C1 segment of cervical spinal cord (tissue), 14 donors: ENCODE measurements at regions not wholly inside any gene's neighbourhood (a gene's known extent, or its start where the extent isn't known, plus 50 kb on each side); places are given as distances from the start of the nearest gene placed in this dataset.
"Not testable (repeated sequence)": the region's sequence is repeated elsewhere in the genome, so short reads cannot be mapped to it uniquely, and the experiment has no call there.

Source experiments
- DNase-seq, 14 donors: peaks; one replicate each; lab custom pipeline; 2025; lab: John Stamatoyannopoulos, UW

DNA sequence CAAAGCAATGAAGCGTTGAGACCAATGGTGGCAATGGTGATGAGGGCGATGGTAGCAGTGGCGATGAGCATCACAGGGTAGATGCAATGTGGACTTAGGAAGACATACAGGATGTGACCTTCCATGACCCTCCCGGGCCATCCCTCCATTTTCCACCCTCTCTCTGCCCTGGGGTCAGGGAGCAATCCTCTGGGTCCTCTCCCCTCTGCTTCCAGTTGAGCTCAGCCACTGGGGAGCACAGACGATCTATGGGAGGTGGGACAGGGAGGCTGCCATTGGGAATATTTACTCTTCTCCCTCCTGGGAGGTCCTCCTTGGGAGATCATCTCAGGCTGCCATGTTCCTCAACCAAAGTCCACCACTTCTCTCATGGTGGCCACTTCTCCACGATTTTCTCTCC lies 260.7 kb upstream of the FOXF1 start:
- no peak for DNase-seq

DNA sequence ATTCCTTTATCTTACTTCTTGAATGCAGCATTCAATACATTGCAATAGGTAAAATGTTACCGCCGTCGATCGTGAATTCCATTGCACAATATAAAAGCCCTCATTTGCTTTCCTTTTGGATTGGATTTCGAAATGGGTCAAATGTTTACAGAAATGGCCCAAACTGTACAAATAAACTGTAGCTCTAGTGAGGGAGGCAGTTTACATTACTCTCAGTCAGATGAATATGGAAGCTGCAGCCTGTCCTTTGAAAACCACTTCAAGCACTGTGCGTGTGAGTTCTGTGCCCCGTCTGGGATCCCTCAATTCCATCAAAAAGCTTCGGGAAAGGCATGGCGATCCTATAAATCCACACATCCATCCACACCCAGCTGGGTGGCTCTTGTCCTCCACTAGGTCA lies 258.6 kb upstream of the FOXF1 start:
- DNase-seq = no peak

DNA sequence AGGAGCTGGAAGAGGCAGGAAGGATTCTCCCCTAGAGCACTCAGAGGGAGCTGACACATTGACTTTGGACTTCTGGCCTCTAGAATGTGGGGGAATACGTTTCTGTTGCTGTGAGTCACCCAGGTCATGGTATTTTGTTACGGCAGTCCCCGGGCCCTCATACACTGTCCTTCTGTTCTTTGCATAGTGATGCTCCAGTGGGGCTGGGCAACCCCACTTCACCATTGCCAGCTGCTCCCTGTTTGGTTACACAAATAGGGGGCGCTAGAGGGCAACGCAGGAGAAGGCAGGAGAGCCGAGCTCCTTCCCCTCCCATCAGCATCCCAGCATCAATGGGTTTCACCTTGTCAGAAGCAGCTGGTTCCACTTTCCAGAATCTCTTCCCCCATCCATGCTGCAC lies 257.7 kb upstream of the FOXF1 start:
- no peak for DNase-seq

DNA sequence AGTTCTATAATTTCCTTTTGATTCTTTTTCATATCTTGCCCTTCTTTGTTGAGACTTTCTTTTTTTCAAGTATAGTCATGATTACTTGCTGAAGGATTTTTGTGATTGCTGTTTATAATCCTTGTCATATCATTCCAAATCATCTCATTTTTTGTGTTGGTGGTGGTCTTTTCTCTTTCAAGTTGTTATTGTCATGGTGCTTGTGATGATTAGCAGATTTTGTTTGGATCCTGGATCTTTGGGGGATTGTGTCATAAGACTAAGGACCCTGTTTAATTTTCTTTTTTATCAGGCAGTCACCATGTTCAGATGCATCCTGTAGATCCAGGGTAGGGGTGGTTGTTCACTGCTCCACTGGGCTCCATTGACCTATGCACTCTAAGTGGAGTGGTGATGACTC lies 254.4 kb upstream of the FOXF1 start:
- DNase-seq = no peak

DNA sequence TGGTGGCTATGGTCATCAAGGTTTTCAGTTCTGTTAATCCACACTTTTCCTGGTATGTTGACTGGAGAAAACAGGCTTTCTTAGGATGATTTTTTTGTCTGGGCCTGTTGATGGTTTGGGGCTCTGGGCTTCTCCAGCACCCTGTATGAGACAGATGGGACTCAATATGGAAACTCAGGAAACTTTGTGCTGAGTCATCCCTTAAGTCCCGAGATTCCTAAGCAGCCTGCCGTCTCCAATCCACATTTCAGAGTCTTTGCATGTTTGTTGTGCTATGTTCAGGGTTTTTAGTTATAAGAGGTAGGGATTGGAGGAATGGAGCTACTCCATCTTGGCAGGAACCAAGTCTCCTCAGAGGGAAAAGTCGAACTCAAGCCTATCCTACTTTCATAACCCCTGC lies 253.3 kb upstream of the FOXF1 start:
- no peak for DNase-seq

DNA sequence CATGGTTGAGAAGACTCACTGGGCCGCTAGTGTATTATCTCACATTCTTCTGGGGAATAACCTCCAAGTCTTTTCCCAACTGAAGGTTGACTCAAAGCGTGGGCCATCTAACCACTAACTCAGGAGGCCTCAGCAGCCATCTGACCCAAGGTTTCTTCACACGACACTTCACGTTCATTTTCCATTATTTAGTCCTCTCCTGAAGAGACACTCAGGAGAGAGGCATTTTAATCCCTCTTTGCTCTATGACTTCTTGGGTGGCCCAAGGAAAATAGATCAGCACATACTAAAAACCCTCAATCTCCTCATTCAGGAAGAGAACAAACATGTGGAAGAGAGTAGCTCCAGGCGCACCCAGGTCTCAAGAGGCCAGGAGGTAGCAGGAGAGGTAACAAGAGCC lies 252.8 kb upstream of the FOXF1 start:
- no peak for DNase-seq

DNA sequence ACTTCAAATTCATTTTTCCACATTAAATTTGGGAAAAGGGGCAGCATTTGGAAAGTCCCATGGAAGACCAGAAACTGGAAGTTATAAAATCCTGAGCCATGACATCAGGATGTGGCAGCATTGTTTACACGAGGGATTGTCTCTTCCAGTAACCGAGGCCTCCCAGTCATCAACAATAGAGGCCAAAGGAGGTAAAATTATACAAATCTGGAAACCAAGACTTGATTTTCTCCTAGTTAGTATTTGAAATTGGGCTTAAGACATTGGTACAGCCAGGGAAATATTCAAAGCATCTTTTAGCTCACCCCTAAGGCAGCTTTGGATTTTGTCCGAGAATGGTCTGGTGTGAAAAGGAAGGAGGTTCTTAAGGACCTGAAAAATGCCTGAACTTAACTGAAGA lies 251.6 kb upstream of the FOXF1 start:
- no peak for DNase-seq

DNA sequence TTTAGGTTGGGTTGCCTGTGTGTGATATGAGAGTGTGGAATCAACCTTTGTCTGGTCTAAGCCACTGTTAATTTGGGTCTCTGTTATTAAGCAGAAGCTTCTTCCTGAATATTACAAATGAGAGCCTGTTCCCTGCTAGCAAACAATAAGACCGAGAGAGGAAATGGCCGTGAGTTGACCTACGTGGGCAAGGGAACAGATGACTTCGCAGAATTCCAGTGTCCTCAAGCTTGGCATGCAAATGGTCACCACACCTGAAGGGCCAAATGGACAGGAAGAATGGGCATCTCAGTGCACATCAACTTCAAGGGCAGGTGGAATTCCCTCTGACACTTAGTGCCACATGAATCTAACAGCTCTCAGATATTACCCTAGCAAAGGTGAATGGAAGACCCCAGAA lies 250.8 kb upstream of the FOXF1 start:
- no peak for DNase-seq

DNA sequence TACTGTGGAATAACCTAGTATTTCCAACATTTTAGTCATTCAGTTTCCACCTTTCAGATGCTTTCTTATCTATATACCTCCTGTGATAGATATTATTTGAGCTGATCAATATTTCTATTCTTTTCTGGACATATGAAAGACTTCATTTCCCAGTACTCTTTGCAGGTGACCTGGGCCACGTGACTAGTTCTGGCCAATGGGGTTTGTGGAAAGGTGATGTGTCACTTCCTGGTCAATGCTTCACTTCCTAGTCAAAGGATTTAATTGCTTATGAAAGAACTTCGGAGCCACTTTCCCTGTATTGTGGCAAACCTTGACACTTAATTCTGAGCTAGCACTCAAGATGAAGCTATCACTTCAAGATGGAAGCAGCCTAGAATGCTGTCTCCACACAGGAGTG lies 248.9 kb upstream of the FOXF1 start:
- no peak for DNase-seq

DNA sequence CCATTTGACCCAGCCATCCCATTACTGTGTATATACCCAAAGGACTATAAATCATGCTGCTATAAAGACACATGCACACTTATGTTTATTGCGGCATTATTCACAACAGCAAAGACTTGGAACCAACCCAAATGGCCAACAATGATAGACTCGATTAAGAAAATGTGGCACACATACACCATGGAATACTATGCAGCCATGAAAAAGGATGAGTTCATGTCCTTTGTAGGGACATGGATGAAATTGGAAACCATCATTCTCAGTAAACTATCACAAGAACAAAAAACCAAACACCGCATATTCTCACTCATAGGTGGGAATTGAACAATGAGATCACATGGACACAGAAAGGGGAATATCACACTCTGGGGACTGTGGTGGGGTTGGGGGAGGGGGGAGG lies 242.7 kb upstream of the FOXF1 start:
- DNase-seq = not testable (repeated sequence)

DNA sequence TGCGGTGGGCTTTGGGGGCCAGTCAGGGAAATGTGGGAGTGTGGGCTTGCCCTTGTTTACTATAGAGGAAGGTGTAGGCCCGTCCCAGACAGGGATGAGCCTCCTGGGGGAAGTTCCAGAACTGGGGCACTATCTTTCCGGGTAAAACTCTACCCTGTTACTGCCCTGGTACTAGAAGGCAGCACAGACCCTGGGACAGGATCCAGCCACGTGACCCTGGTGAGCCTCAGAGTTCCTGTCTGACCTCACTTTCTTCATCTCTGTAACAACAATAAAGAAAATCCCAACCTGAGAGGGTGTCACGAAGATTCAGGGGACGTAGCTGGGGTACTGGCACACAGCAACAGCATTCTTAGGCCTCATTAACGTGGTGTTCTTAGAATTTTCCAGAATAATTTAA lies 239.6 kb upstream of the FOXF1 start:
- DNase-seq = no peak

DNA sequence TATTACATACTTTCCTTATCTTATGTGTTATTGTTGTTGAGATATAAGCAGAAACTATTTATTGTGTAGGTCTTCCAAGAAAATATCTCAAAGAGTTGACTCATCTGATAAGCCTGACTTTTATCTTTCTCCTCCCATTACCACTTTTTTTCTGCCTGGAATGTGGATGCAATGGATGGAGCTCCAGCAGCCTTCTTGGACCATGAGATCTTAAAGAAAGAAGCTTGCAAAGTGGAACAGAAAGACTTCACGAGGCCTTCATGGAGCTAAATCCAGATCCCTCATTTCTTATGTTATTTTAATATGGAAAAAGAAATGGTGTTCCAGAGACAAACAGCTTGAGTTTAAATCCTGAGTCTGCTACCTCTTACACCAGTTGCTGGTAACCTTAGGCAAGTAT lies 237.6 kb upstream of the FOXF1 start:
- DNase-seq = no peak

DNA sequence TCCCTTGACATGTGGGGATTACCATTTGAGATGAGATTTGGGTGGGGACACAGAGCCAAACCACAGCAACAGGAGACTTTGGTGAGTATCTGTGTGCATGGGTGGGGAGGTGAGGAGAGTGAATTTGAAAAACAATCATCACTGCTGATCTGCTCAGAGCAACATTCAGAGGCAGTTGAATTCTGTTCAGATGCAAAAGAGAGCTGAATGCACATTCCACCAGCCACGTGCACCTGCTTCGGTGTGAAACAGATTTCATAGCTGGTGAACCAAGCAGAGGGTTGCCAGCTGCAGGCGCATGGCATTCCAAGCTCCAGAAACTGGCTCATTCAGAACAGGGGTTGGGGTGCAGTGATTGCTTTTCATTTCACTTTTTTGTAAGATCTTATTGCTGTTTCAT lies 233.1 kb upstream of the FOXF1 start:
- no peak for DNase-seq

DNA sequence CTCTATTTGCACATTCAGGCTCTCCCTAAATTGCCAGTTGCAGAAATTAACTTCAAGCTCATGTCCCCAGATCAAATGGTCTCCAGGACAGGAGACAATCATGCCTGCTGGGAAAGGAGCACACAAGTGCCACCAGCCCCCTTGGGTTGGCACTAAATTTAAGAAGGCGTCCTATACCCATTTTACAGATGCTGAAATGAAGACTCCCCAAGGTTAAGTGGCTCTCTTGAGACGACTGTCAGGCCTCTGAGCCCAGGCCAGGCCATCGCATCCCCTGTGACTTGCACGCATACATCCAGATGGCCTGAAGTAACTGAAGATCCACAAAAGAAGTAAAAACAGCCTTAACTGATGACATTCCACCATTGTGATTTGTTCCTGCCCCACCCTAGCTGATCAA lies 232.5 kb upstream of the FOXF1 start:
- DNase-seq = not testable (repeated sequence)

DNA sequence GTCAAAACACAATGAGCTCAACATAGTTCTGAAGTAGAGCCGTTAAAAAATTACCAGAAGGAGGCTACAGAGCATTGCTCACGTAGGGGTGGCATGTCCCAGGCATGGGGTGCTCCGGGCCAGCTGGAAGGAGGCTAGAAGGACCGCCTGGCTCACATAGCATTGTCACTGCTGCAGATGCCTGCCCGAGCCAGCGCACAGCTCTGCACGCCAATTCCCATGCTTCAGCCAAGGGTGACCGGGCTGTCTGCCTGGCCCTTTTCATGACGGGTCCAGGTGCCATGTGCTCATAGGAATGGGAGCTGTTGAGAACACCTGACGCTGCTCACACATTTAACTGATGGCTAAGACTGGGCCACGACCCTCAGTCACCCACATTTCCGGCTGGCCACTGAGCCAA lies 228.9 kb upstream of the FOXF1 start:
- DNase-seq = no peak

DNA sequence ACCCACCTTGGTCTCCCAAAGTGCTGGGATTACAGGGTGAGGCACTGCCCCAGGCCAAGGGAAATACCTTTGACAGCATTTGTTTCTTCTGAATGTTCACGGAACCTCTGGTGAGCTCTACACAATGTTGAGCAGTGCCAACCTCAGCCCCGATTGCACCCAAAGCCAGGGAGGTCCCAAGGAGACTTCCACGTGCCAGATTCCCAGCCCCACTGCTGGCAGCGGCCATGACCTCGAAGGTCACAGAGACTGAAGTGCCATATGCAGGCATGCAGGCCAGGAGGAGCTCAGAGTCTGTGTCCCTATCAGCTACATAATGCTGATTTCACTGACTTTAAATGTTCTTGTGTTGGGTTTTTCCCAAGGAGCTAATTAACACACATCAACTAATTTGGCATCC lies 226.4 kb upstream of the FOXF1 start:
- no peak for DNase-seq

DNA sequence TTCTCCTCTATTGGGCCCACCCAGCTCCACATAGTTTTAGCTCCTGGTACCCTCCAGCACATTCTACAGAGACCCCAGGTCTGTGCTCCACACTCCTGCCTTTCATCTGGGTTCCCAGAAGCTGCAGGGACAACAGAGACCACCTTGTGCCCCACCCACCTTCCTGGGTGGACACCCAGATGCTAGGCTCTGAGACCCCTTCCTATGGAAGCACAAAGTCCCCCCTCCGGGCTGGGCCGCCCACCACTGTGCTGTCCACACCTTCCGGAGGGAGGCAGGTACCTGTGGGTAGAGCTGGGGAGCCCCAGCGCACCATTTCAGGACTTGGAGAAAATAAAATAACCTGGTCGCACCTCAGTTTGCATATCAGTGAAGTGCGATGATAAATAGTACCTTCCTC lies 224.9 kb upstream of the FOXF1 start:
- no peak for DNase-seq

DNA sequence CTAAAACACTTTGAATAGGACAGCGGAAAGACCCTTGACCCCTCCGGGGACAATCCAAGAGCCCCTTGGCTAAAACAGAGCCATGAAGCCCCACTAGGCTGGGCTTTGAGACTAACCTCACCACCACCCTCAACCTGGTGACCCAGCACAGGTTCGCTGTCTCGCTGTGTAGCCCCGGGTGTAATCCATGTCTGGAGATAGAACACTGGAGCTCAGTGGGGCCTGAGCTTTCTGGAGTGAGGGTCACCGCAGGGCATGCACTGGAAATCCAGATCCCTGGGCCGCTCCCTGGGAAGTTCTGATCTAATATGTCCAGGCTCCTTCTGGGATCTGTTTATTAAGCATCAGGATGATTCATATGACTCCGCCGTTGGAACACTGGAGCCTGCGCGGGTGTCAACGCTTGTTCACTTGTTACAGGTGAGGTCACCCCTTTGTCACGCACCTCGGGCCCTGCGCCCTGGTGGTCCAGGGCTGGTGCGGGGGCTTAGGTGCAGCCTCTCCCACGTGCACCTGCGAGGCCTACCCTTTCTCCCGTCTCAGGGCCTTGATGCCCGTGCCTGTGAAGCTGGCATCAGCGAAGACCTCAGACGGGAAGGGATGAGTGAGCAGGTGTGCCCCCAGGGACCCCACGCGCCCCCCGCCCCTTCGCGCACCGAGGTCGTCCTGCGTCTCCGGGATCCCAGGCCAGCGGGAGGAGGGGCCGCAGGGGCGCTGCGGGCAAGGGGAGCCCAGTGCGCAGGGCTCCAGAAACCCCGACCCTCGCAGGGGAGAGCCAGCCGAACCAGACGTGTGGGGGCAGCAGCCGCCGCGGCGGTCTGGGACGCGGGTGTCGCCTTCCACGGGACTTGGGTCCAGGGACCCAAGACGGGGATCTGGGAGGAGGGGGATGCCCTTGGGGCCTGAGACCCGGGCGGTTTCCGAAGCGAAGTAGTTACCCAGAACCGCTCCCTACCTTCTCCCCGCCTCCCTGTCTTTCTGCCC lies 224.1 kb upstream of the FOXF1 start:
- no peak for DNase-seq

DNA sequence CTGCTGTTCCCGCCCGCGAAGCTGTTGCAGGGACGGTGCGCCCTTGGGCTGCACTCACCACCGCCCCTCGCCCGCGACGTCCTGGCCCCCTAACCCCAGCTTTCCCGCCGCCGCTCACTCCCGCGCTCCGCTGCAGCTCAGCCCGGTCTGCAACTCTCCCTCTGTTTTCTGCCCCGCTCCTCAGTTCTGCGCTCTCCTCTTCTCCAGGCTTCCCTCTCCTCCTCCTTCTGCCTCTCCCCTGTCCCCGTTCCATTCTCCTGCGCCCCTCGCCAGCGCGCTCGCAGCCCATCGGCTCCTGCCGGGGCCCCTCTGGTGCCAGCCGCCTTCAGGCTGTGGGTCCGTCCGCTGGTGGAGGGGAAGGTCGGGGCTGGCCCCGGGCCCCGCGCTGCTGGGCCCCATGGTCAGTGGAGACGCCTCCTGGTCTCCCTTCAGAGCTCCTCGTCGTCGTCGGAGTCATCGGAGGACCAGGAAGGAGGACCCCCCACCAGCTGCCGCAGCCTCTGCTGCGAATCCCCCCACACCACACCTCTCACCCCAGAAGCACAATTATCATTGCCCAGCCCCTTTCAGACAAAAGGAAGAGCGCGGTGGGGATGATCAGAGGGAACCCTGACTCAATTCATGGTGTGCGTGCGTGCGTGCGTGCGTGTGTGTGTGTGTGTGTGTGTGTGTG lies 223.2 kb upstream of the FOXF1 start:
- DNase-seq = no peak

DNA sequence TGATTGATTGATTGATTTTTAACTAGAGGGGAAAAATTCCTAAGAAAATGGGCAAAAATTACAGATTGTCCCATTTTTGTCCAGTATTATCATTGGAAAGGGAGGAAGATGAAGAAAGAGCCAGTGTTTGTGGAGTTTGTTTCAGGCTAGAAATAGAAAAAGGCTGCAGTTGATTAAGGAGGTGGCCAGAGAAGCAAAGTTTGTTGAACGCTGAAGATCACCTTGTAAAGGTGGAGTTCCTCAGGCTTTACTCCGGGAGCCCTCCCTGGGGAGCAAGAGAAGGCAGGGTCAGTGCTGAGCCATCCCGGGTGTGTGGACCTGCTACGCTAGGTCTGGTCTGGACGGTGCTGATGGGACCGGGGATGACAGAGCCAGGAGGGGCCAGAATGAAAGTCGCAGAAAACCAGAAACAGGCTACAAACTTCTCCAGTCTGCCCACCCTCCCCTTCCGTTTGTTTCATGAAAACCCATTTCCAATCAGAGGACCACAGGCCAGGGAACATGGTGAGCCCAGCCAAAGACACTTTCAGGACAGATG lies 222.6 kb upstream of the FOXF1 start:
- DNase-seq = no peak

DNA sequence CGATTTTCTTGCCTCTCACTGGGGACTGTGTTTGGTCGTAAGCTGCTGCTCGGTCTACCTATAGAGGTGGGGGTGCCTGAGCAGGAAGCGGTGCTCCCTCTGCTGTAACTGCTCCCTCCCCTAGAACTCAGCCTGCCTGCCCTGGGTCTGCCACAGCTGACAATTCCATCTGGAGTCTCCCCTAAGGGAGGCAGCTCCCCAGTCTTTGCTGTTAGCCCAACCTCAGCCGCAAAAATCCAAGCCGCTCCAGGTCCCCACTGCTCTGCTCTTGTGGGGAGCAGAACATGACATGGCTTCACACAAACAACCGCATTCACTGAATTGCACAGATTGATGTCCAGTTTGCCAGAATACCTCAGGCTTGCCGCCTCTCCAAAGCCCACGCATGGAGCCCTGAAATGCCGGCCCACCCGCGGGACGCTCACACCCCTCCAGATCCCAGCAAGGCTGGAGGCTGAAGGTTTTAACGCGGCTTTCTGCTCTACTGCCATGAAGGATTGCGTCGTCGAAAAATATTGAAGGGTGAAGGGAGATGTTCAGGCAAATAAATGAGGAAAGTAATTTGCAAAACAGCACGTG lies 221.5 kb upstream of the FOXF1 start:
- no peak for DNase-seq

DNA sequence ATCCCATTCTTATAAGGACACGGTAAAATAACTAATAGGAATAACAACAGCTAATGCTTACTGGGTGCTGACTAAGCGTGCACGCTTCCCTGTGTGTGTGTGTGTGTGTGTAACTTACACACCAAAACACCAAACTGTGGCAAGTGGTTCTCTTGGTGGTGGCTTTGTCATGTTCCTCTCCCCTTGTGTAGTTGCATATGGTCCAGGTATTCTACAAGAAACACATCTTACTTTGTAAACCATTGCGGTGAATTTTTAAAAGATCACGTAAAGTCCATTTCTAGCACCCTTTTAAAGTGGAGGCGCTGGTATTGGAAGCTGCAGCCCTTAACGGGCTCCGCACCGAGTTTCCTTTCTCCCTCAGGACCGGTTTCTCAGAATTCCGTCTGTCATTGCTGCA lies 221.0 kb upstream of the FOXF1 start:
- no peak for DNase-seq

DNA sequence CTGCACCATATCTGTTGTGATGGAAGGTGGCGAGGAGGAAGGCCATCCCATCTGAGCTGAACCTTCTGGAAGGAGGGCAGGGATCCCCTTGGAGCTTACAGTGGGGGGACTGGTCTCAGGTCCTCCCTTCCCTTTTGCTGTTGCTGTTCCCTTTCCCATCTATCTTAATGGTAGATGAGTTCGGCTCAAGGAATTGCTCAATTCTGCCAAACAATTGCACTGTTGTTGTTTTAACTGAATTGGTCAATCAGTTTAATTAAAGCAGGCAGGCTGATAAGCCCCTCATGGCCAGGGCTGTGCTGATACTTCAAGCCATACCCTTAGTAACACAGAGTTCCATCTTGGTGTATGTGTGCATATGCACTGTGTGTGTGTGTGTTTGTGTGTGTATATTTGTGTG lies 220.4 kb upstream of the FOXF1 start:
- no peak for DNase-seq
